SK-N-SH treated with all-trans-retinoic acid at 6 μM for 48 hours (cell line): ENCODE measurements at regions not wholly inside any gene's neighbourhood (a gene's known extent, or its start where the extent isn't known, plus 50 kb on each side); places are given as distances from the start of the nearest gene placed in this dataset.

Experiments used
- ATAC-seq: fragments of 200-7000 bp; cut with Tn5 transposase; 3 replicates; pipeline ENCODE4 v1.9.1; 2020; ENCODE audit warnings: mild to moderate bottlenecking, moderate library complexity
- ARNTL ChIP-seq: fragments of 450-650 bp; formaldehyde crosslinking; IDR thresholded peaks from 2 replicates; pipeline ENCODE4 v1.5.0; 2020; ENCODE audit warnings: low read depth, mild to moderate bottlenecking, moderate library complexity, borderline replicate concordance
- CSDC2 ChIP-seq: fragments of 250-450 bp; sonication (Bioruptor Pico); IDR thresholded peaks from 2 replicates; pipeline ENCODE4 v1.5.0; 2020; ENCODE audit warnings: mild to moderate bottlenecking, moderate library complexity
- ESRRG ChIP-seq: fragments of 250-450 bp; sonication (Bioruptor Pico); IDR thresholded peaks from 2 replicates; pipeline ENCODE4 v1.6.1; 2021; ENCODE audit warnings: mild to moderate bottlenecking
- GLIS3 ChIP-seq: fragments of 250-450 bp; sonication (Bioruptor Pico); IDR thresholded peaks from 2 replicates; pipeline ENCODE4 v1.5.0; 2020; ENCODE audit warnings: mild to moderate bottlenecking, moderate library complexity
- ISL1 ChIP-seq: fragments of 250-450 bp; sonication (Bioruptor Pico); IDR thresholded peaks from 2 replicates; pipeline ENCODE4 v2.1.2; 2022; ENCODE audit warnings: mild to moderate bottlenecking, moderate library complexity
- OSR1 ChIP-seq: fragments of 250-450 bp; sonication (Bioruptor Pico); IDR thresholded peaks from 2 replicates; pipeline ENCODE4 v1.8.0; 2022; ENCODE audit warnings: moderate library complexity, mild to moderate bottlenecking, inconsistent platforms
- RARB ChIP-seq: fragments of 250-450 bp; sonication (Bioruptor Pico); IDR thresholded peaks from 2 replicates; pipeline ENCODE4 v1.8.0; 2021; ENCODE audit warnings: mild to moderate bottlenecking, moderate library complexity
- SNAI2 ChIP-seq: fragments of 250-450 bp; sonication (Bioruptor Pico); IDR thresholded peaks from 2 replicates; pipeline ENCODE4 v1.5.0; 2020; ENCODE audit warnings: mild to moderate bottlenecking, moderate library complexity
- TCF4 ChIP-seq: fragments of 250-450 bp; sonication (Bioruptor Pico); IDR thresholded peaks from 2 replicates; pipeline ENCODE4 v1.8.0; 2021; ENCODE audit warnings: mild to moderate bottlenecking, moderate library complexity, borderline replicate concordance
- ZC3H10 ChIP-seq: fragments of 250-450 bp; sonication (Bioruptor Pico); IDR thresholded peaks from 2 replicates; pipeline ENCODE4 v1.5.1; 2021; ENCODE audit warnings: mild to moderate bottlenecking, moderate library complexity
- ZFP3 ChIP-seq: fragments of 250-450 bp; sonication (Bioruptor Pico); IDR thresholded peaks from 2 replicates; pipeline ENCODE4 v1.5.0; 2020; ENCODE audit warnings: mild to moderate bottlenecking, moderate library complexity
- ZFP30 ChIP-seq: fragments of 450-650 bp; formaldehyde crosslinking; IDR thresholded peaks from 2 replicates; pipeline ENCODE4 v1.5.0; 2022; ENCODE audit warnings: mild to moderate bottlenecking, moderate library complexity
- ZNF565 ChIP-seq: fragments of 450-650 bp; formaldehyde crosslinking; conservative IDR thresholded peaks from 2 replicates; pipeline ENCODE4 v1.5.0; 2020; ENCODE audit warnings: low read depth, mild to moderate bottlenecking, moderate library complexity
- ZNF70 ChIP-seq: fragments of 450-650 bp; formaldehyde crosslinking; IDR thresholded peaks from 2 replicates; pipeline ENCODE4 v1.5.0; 2020; ENCODE audit warnings: mild to moderate bottlenecking, moderate library complexity
- ZNF8 ChIP-seq: fragments of 450-650 bp; formaldehyde crosslinking; IDR thresholded peaks from 2 replicates; pipeline ENCODE4 v1.5.0; 2020; ENCODE audit warnings: mild to moderate bottlenecking, moderate library complexity
- TF ChIP-seq, protein P1 (sequence below): fragments of 250-450 bp; sonication (Bioruptor Pico); IDR thresholded peaks from 2 replicates; pipeline ENCODE4 v1.5.1; 2021; ENCODE audit warnings: mild to moderate bottlenecking, moderate library complexity
- TF ChIP-seq, protein P2 (sequence below): fragments of 250-450 bp; sonication (Bioruptor Pico); IDR thresholded peaks from 2 replicates; pipeline ENCODE4 v1.8.0; 2020; ENCODE audit warnings: mild to moderate bottlenecking, moderate library complexity, borderline replicate concordance
- TF ChIP-seq, protein P3 (sequence below): fragments of 250-450 bp; sonication (Bioruptor Pico); IDR thresholded peaks from 2 replicates; pipeline ENCODE4 v1.8.0; 2021; ENCODE audit warnings: low read depth, mild to moderate bottlenecking, moderate library complexity, borderline replicate concordance
- TF ChIP-seq, protein P4 (sequence below): fragments of 250-450 bp; sonication (Bioruptor Pico); IDR thresholded peaks from 2 replicates; pipeline ENCODE4 v1.5.0; 2020; ENCODE audit warnings: mild to moderate bottlenecking, moderate library complexity

DNA sequence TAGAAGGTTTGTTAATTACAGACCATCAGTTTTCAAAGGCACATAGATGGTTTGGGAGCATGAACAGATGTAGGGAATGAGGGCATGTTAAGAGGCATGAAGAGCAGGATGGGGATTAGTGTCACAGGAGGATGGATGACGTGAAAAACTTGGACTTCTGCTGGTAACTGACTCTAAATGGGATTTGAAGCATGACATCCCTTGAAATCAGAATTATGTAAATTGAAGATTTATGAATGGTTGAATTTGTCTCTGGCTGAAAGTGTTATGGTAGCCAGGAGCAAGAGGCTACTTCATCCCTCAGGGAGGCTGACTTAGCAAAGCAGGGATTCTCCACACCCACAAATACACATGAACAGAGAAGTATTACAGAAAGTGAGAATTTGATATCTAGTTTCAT lies 454.6 kb downstream of the MAGEB5 start:
- no peak for TF ChIP-seq TCF4 (CRISPR knock-in tag)
- TF ChIP-seq, all 23 proteins: peak for 0
- ATAC-seq: no peak

DNA sequence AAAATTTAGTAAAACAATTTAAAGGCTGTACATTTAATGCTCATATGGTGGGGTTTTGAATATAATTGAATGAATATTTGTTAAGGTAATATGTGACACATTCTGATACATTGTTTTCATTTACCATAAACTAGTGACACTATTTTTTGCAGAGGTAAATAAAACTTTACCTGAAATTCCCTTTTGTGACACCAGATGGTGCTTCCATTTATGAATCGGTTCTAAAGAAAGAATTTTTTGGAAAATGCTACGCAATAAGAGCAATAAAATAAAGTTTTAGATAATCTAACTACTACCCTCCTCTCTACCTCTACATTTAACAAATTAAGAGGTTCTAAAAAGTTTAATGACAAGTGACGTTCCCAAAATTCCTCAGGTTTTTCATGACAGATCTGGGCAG lies 448.9 kb downstream of the MAGEB5 start:
- TF ChIP-seq SNAI2 (CRISPR knock-in tag): no peak
- TF ChIP-seq OSR1 (CRISPR knock-in tag): no peak
- no peak for TF ChIP-seq GLIS3 (CRISPR knock-in tag)
- no peak for TF ChIP-seq ZFP3 (CRISPR knock-in tag)
- no peak for TF ChIP-seq ZNF70 (CRISPR knock-in tag)
- TF ChIP-seq ISL1 (CRISPR knock-in tag): no peak
- TF ChIP-seq ZNF565 (CRISPR knock-in tag): no peak
- TF ChIP-seq, protein P1, sequence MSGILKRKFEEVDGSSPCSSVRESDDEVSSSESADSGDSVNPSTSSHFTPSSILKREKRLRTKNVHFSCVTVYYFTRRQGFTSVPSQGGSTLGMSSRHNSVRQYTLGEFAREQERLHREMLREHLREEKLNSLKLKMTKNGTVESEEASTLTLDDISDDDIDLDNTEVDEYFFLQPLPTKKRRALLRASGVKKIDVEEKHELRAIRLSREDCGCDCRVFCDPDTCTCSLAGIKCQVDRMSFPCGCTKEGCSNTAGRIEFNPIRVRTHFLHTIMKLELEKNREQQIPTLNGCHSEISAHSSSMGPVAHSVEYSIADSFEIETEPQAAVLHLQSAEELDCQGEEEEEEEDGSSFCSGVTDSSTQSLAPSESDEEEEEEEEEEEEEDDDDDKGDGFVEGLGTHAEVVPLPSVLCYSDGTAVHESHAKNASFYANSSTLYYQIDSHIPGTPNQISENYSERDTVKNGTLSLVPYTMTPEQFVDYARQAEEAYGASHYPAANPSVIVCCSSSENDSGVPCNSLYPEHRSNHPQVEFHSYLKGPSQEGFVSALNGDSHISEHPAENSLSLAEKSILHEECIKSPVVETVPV (CRISPR knock-in tag): no peak
- TF ChIP-seq, protein P2, sequence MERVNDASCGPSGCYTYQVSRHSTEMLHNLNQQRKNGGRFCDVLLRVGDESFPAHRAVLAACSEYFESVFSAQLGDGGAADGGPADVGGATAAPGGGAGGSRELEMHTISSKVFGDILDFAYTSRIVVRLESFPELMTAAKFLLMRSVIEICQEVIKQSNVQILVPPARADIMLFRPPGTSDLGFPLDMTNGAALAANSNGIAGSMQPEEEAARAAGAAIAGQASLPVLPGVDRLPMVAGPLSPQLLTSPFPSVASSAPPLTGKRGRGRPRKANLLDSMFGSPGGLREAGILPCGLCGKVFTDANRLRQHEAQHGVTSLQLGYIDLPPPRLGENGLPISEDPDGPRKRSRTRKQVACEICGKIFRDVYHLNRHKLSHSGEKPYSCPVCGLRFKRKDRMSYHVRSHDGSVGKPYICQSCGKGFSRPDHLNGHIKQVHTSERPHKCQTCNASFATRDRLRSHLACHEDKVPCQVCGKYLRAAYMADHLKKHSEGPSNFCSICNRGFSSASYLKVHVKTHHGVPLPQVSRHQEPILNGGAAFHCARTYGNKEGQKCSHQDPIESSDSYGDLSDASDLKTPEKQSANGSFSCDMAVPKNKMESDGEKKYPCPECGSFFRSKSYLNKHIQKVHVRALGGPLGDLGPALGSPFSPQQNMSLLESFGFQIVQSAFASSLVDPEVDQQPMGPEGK (CRISPR knock-in tag): no peak
- ATAC-seq: no peak

DNA sequence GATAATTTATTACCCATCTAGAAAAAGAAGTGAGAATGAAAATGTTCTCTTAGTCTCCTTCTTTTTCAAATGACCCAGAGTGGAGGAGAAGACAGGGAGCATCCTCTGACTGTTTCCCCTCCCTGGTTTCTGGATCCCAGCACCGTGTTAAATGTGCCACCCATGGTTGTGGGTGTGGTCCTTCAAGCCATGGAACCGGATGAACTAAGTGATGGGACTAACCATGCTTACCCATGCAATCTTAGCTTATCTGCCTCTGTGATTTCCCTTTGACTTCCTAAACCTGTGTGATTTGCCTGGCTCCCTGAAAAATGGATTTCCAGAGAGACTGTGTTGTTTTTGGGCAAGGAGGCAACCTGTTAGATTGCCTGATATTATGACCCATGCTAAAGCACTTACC lies 437.1 kb downstream of the MAGEB5 start:
- ATAC-seq: no peak

DNA sequence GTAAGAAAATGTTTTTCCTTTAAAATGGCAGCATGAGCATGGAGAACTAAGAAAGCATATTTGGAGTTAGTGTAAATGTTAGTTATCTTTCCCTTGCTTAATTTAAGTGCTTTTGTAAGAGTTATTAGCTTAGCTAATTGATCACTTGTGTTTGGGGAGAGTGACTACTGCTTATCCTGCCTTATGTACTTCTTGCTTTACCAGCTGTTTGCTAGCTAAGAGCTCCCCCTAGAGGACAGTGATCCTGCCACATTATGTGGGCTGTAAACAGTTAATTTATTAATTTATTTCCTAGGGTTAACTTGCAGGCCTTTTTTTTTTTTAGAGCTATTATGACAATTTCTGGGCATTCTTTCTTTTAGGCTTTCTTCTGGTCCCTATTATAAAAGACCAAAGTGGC lies 435.8 kb downstream of the MAGEB5 start:
- no peak for ATAC-seq
- TF ChIP-seq, protein P1 (CRISPR knock-in tag): no peak
- TF ChIP-seq OSR1 (CRISPR knock-in tag): no peak
- TF ChIP-seq ZFP30 (CRISPR knock-in tag): no peak
- TF ChIP-seq, protein P3, sequence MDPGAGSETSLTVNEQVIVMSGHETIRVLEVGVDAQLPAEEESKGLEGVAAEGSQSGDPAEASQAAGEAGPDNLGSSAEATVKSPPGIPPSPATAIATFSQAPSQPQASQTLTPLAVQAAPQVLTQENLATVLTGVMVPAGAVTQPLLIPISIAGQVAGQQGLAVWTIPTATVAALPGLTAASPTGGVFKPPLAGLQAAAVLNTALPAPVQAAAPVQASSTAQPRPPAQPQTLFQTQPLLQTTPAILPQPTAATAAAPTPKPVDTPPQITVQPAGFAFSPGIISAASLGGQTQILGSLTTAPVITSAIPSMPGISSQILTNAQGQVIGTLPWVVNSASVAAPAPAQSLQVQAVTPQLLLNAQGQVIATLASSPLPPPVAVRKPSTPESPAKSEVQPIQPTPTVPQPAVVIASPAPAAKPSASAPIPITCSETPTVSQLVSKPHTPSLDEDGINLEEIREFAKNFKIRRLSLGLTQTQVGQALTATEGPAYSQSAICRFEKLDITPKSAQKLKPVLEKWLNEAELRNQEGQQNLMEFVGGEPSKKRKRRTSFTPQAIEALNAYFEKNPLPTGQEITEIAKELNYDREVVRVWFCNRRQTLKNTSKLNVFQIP (CRISPR knock-in tag): no peak
- no peak for TF ChIP-seq RARB
- TF ChIP-seq ESRRG (CRISPR knock-in tag): no peak
- TF ChIP-seq ISL1 (CRISPR knock-in tag): no peak
- no peak for TF ChIP-seq TCF4 (CRISPR knock-in tag)
- TF ChIP-seq SNAI2 (CRISPR knock-in tag): no peak
- no peak for TF ChIP-seq ZC3H10 (CRISPR knock-in tag)

More for the DNA sequence above, 437.1 kb downstream of the MAGEB5 start:
- TF ChIP-seq ARNTL: no peak
- no peak for TF ChIP-seq ZNF565 (CRISPR knock-in tag)
- no peak for TF ChIP-seq OSR1 (CRISPR knock-in tag)
- TF ChIP-seq, protein P3 (CRISPR knock-in tag): no peak
- TF ChIP-seq ISL1 (CRISPR knock-in tag): no peak
- TF ChIP-seq, protein P4, sequence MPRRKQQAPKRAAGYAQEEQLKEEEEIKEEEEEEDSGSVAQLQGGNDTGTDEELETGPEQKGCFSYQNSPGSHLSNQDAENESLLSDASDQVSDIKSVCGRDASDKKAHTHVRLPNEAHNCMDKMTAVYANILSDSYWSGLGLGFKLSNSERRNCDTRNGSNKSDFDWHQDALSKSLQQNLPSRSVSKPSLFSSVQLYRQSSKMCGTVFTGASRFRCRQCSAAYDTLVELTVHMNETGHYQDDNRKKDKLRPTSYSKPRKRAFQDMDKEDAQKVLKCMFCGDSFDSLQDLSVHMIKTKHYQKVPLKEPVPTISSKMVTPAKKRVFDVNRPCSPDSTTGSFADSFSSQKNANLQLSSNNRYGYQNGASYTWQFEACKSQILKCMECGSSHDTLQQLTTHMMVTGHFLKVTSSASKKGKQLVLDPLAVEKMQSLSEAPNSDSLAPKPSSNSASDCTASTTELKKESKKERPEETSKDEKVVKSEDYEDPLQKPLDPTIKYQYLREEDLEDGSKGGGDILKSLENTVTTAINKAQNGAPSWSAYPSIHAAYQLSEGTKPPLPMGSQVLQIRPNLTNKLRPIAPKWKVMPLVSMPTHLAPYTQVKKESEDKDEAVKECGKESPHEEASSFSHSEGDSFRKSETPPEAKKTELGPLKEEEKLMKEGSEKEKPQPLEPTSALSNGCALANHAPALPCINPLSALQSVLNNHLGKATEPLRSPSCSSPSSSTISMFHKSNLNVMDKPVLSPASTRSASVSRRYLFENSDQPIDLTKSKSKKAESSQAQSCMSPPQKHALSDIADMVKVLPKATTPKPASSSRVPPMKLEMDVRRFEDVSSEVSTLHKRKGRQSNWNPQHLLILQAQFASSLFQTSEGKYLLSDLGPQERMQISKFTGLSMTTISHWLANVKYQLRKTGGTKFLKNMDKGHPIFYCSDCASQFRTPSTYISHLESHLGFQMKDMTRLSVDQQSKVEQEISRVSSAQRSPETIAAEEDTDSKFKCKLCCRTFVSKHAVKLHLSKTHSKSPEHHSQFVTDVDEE (CRISPR knock-in tag): no peak
- TF ChIP-seq CSDC2 (CRISPR knock-in tag): no peak
- TF ChIP-seq RARB: no peak
- TF ChIP-seq, protein P2 (CRISPR knock-in tag): no peak
- TF ChIP-seq ZNF8 (CRISPR knock-in tag): no peak
